Fibroblast of lung (primary cell): ENCODE measurements at regions not wholly inside any gene's neighbourhood (a gene's known extent, or its start where the extent isn't known, plus 50 kb on each side); places are given as distances from the start of the nearest gene placed in this dataset.

Experiments
- CTCF ChIP-seq, 2 donors: IDR thresholded peaks in 1 of 2; conservative IDR thresholded peaks in 1 of 2; 1 replicate in 1 of 2; 2 replicates in 1 of 2; pipeline ENCODE4 v1.5.1; 2011 to 2012; ENCODE audit warnings: low read length in 2 of 2, control low read depth in 1 of 2, inconsistent platforms in 1 of 2, low read depth in 1 of 2, mild to moderate bottlenecking in 1 of 2
- EZH2 ChIP-seq: IDR thresholded peaks from 2 replicates; pipeline ENCODE4 v1.5.1; 2012; ENCODE audit warnings: low read length, control low read depth, mild to moderate bottlenecking; ENCODE audit errors: missing control alignments

DNA sequence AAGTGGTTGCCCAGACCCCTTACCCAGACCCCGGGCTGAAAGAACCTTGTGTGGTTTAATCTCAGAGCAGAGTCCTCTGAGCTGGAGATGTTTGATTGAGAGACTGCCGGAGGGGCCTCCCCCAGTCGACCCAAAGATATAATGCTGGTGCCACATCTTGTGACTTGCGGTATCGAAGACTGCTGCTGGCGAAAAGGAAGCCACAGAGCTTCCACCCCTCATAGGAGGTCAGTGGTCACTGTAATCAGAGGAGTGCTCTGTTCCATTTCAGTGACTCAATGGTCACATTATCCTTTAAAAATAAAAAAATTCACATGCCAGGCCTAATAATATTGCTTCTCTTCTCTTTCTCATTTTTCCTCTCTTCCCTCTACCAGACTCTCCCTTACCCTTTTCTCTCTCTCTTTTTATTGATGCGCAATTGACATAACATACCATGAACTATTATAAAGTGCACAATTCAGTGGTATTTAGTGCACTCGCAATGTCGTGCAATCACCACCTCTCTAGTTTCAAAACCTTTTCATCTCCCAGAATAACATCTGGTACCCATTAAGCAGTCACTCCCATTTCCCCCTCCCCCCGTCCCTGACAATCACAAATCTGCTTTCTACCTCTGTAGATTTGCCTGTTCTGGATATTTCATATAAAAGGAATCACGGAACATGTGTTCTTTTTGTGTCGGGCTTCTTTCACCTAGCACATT is 52.6 kb upstream of the LYST start:
- TF ChIP-seq CTCF (conservative IDR thresholded peaks at IDR 0.05 in 1 of 2, IDR thresholded peaks at IDR 0.05 in 1 of 2; ENCODE audit: low read depth in 1 of 2, low read length in 2 of 2) (no peak), EZH2 (no peak)
